CD4-positive, alpha-beta T cell (primary cell): ENCODE measurements at regions not wholly inside any gene's neighbourhood (a gene's known extent, or its start where the extent isn't known, plus 50 kb on each side); places are given as distances from the start of the nearest gene placed in this dataset.
"Not testable (repeated sequence)": the region's sequence is repeated elsewhere in the genome, so short reads cannot be mapped to it uniquely, and the experiment has no call there.

Source experiments
- ATAC-seq: fragments of 200-7000 bp; cut with Tn5 transposase; one replicate; pipeline ENCODE4 v1.10.0; 2022; ENCODE audit warnings: mild to moderate bottlenecking; ENCODE audit not compliant: poor library complexity
- CTCF ChIA-PET: fragments of 350-600 bp; sonication (Branson Sonifier 250); formaldehyde crosslinking; loops from one replicate; lab custom pipeline; 2021; ENCODE audit warnings: antibody characterized with exemption, inconsistent platforms; lab: Charles Lee
- POLR2A ChIA-PET: fragments of 350-600 bp; sonication (Branson Sonifier 250); formaldehyde crosslinking; loops from one replicate; lab custom pipeline; 2021; ENCODE audit warnings: antibody characterized with exemption, inconsistent platforms; lab: Charles Lee
- DNase-seq, 14 experiments: peaks; one replicate each; pipeline ENCODE4 v3.0.0-alpha.2; 2013 to 2020; ENCODE audit warnings: mixed read lengths in 2 of 14
- H3K27ac ChIP-seq, 2 donors: one replicate each; pipeline versions ENCODE4 v1.5.1 to v1.7.0; 2013; ENCODE audit warnings: low read length in 2 of 2, low read depth in 1 of 2, mild to moderate bottlenecking in 1 of 2
- H3K27me3 ChIP-seq, 2 experiments: 1 replicate in 1 of 2; 2 replicates in 1 of 2; pipeline versions ENCODE4 v1.6.1 to v1.7.0; 2013; ENCODE audit warnings: low read length in 2 of 2, control low read depth in 1 of 2, mild to moderate bottlenecking in 1 of 2, moderate library complexity in 1 of 2; ENCODE audit not compliant: insufficient read depth in 2 of 2, control insufficient read depth in 1 of 2
- H3K36me3 ChIP-seq: one replicate; pipeline ENCODE4 v1.6.1; 2013; ENCODE audit warnings: low read length, control low read depth; ENCODE audit not compliant: insufficient read depth
- H3K4me1 ChIP-seq: one replicate; pipeline ENCODE4 v1.6.1; 2013; ENCODE audit warnings: low read length, control low read depth; ENCODE audit not compliant: insufficient read depth
- H3K4me3 ChIP-seq: one replicate; pipeline ENCODE4 v1.5.1; 2013; ENCODE audit warnings: mild to moderate bottlenecking, low read length, moderate library complexity
- H3K9me3 ChIP-seq, 2 experiments: 1 replicate in 1 of 2; 2 replicates in 1 of 2; pipeline versions ENCODE4 v1.6.1 to v1.7.0; 2013; ENCODE audit warnings: low read length in 2 of 2, mild to moderate bottlenecking in 2 of 2, control low read depth in 1 of 2, moderate library complexity in 1 of 2; ENCODE audit not compliant: control insufficient read depth in 1 of 2, insufficient read depth in 1 of 2
- H3K27ac Mint-ChIP-seq: one replicate; pipeline ENCODE4 v1.8.0; 2020; ENCODE audit warnings: mixed read lengths
- H3K27me3 Mint-ChIP-seq: one replicate; pipeline ENCODE4 v1.8.0; 2021; ENCODE audit warnings: mixed read lengths
- H3K36me3 Mint-ChIP-seq: one replicate; pipeline ENCODE4 v1.8.0; 2021; ENCODE audit warnings: low read depth, mixed read lengths
- H3K4me1 Mint-ChIP-seq: one replicate; pipeline ENCODE4 v1.8.0; 2021; ENCODE audit warnings: low read depth, mixed read lengths
- H3K4me3 Mint-ChIP-seq: one replicate; pipeline ENCODE4 v1.8.0; 2020; ENCODE audit warnings: mild to moderate bottlenecking, mixed read lengths
- H3K9me3 Mint-ChIP-seq: one replicate; pipeline ENCODE4 v1.8.0; 2020; ENCODE audit warnings: mixed read lengths
- intact Hi-C, 2 experiments: fragments of 100-400 bp; cut with DNase I in 1 of 2; cut with micrococcal nuclease in 1 of 2; formaldehyde crosslinking; loops; one replicate each; pipeline versions ENCODE4 v1.15.1 to v1.9.0; 2023 to 2025; cut with DNase I, micrococcal nuclease
- TF ChIP-seq, protein P1 (sequence below): fragments of 200-600 bp; IDR thresholded peaks from one replicate; pipeline ENCODE4 v1.8.0; 2022; ENCODE audit warnings: antibody characterized with exemption, mild to moderate bottlenecking

DNA sequence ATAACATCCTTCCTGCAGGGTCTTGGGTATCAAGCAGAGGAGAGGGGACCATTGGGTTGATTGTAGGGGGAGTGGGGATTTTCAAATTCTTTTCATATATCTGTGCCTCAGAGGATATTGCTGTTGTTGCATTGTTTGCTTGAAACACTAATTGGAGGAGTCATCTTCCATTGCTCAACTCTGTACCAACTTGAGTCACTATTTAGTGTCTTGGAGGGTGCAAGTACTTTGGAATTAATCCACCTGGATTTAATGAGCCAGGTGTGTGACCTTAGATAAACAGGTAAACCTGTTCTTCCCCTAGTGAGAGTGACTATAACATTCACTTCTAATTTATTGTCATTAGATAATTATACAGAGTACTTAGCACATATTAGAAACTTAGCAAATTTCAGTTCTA lies 151.3 kb upstream of the CNTNAP4 start:
- Histone ChIP-seq H3K4me3 (no peak overlapping the region), H3K36me3 (no peaks in the 10 kb centered on the region), H3K4me1 (no peaks in the 10 kb centered on the region), H3K9me3 (peaks cover 0 to 8% of the 10 kb centered on the region in 2 experiments), H3K27ac (no peak overlapping the region), H3K27me3 (no peaks in the 10 kb centered on the region)
- Mint-ChIP-seq H3K9me3 (peaks cover 4% of the 10 kb centered on the region), H3K4me3 (no peak overlapping the region), H3K27ac (no peak overlapping the region), H3K27me3 (no peaks in the 10 kb centered on the region), H3K4me1 (no peaks in the 10 kb centered on the region), H3K36me3 (no peaks in the 10 kb centered on the region)
- ChIA-PET POLR2A (no interaction called here), CTCF (no interaction called here)
- intact Hi-C loops, result no loop called here
- TF ChIP-seq, protein P1, sequence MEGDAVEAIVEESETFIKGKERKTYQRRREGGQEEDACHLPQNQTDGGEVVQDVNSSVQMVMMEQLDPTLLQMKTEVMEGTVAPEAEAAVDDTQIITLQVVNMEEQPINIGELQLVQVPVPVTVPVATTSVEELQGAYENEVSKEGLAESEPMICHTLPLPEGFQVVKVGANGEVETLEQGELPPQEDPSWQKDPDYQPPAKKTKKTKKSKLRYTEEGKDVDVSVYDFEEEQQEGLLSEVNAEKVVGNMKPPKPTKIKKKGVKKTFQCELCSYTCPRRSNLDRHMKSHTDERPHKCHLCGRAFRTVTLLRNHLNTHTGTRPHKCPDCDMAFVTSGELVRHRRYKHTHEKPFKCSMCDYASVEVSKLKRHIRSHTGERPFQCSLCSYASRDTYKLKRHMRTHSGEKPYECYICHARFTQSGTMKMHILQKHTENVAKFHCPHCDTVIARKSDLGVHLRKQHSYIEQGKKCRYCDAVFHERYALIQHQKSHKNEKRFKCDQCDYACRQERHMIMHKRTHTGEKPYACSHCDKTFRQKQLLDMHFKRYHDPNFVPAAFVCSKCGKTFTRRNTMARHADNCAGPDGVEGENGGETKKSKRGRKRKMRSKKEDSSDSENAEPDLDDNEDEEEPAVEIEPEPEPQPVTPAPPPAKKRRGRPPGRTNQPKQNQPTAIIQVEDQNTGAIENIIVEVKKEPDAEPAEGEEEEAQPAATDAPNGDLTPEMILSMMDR, result no peak
- no peak for DNase-seq
- no peak for ATAC-seq

GRCh38 chr16:76138056-76138455 lies 139.1 kb upstream of the CNTNAP4 start:
- H3K4me3 ChIP-seq, H3K27me3 Mint-ChIP-seq, H3K4me1 ChIP-seq, CTCF ChIA-PET, H3K36me3 Mint-ChIP-seq, DNase-seq, H3K4me3 Mint-ChIP-seq, H3K36me3 ChIP-seq, H3K27me3 ChIP-seq, H3K4me1 Mint-ChIP-seq, H3K27ac ChIP-seq, H3K9me3 Mint-ChIP-seq, H3K9me3 ChIP-seq, H3K27ac Mint-ChIP-seq, intact Hi-C loops, POLR2A ChIA-PET, ATAC-seq: not testable (repeated sequence)

DNA sequence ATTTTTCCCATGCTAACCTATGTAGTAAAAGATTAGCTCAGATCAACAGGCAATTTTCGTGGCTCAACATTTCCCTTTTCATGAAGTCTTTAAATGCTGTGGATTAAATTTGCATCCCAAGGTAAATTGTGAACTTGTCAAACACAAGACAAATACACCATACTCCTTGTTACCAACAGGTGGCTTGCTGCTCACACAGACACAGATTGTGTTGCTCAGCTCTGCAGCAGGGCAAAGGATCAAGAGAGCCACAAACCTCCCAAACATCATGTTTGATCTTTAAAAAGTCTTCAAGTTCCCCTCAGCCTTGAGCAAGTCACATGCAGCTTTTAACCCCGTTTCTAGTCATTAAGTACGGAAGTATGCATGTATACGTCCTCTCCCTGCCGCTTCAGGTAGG lies 119.6 kb upstream of the CNTNAP4 start:
- ChIA-PET POLR2A (no interaction called here), CTCF (no interaction called here)
- intact Hi-C loops, result no loop called here
- Histone ChIP-seq H3K27me3 (no peaks in the 10 kb centered on the region), H3K4me3 (no peak overlapping the region), H3K9me3 (peaks cover 0 to 3% of the 10 kb centered on the region in 2 experiments), H3K36me3 (no peaks in the 10 kb centered on the region), H3K4me1 (no peaks in the 10 kb centered on the region), H3K27ac (no peak overlapping the region)
- DNase-seq (no peak), ATAC-seq (no peak)
- TF ChIP-seq, protein P1, result no peak
- no peak overlapping the region for H3K4me3 Mint-ChIP-seq
- H3K27ac Mint-ChIP-seq, result no peak overlapping the region
- H3K36me3 Mint-ChIP-seq, result no peaks in the 10 kb centered on the region
- no peaks in the 10 kb centered on the region for H3K27me3 Mint-ChIP-seq
- H3K9me3 Mint-ChIP-seq, result no peaks in the 10 kb centered on the region
- no peaks in the 10 kb centered on the region for H3K4me1 Mint-ChIP-seq

DNA sequence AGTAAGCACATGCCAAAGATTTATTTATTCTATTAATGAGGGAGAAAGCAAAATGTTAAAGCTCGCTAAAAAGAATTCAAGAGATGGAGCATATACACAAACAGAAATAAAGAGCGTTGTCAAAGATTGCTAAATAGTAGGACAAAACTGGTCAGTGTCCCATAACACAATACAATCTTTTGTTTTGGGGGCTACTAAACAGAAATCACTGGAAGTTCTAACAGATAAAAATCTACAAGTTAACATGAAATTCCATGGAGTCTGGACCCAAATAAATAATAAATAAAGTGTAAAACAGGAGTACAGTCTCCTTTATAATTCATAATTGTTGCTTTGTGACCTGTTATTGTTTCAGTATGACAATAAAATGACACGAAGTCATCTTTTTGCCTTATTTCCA lies 115.2 kb upstream of the CNTNAP4 start:
- no peak overlapping the region for H3K27ac ChIP-seq
- H3K4me1 Mint-ChIP-seq, result no peaks in the 10 kb centered on the region
- ChIA-PET CTCF (no interaction called here), POLR2A (no interaction called here)
- no peaks in the 10 kb centered on the region for H3K27me3 Mint-ChIP-seq
- H3K4me3 Mint-ChIP-seq, result no peak overlapping the region
- no peaks in the 10 kb centered on the region for H3K9me3 ChIP-seq
- H3K27me3 ChIP-seq, result no peaks in the 10 kb centered on the region
- DNase-seq (no peak), ATAC-seq (no peak)
- no peaks in the 10 kb centered on the region for H3K4me1 ChIP-seq
- H3K36me3 ChIP-seq, result no peaks in the 10 kb centered on the region
- H3K9me3 Mint-ChIP-seq, result no peaks in the 10 kb centered on the region
- intact Hi-C loops, result no loop called here
- no peak overlapping the region for H3K4me3 ChIP-seq
- no peak overlapping the region for H3K27ac Mint-ChIP-seq
- H3K36me3 Mint-ChIP-seq, result no peaks in the 10 kb centered on the region
- TF ChIP-seq, protein P1, result no peak
